Small intestine (tissue), 7 donors: ENCODE measurements at regions not wholly inside any gene's neighbourhood (a gene's known extent, or its start where the extent isn't known, plus 50 kb on each side); places are given as distances from the start of the nearest gene placed in this dataset.

Source experiments
- DNase-seq, 2 donors: peaks; one replicate each; pipeline versions ENCODE4 v3.0.0 to v3.0.0-alpha.2; 2013
- FAIRE-seq: peaks from 2 replicates; lab custom pipeline; 2012; peaks lifted over from hg19 to GRCh38; lab: Jason Lieb, UNC
- H3K27ac ChIP-seq, 3 donors: one replicate each; pipeline ENCODE4 v1.5.1; 2013; ENCODE audit warnings: low read length in 2 of 3, mild to moderate bottlenecking in 2 of 3, control low read depth in 1 of 3, inconsistent platforms in 1 of 3, low read depth in 1 of 3, moderate library complexity in 1 of 3
- H3K27me3 ChIP-seq, 3 donors: one replicate each; pipeline ENCODE4 v1.6.1; 2013; ENCODE audit warnings: low read length in 3 of 3, inconsistent platforms in 1 of 3; ENCODE audit not compliant: control insufficient read depth in 3 of 3, insufficient read depth in 3 of 3
- H3K36me3 ChIP-seq, 3 donors: one replicate each; pipeline ENCODE4 v1.6.1; 2013; ENCODE audit warnings: low read length in 3 of 3, inconsistent platforms in 1 of 3, low read depth in 1 of 3, mild to moderate bottlenecking in 1 of 3, moderate library complexity in 1 of 3; ENCODE audit not compliant: control insufficient read depth in 3 of 3, insufficient read depth in 2 of 3
- H3K4me1 ChIP-seq, 3 donors: one replicate each; pipeline ENCODE4 v1.6.1; 2013; ENCODE audit warnings: low read length in 2 of 3, inconsistent platforms in 1 of 3, low read depth in 1 of 3, mild to moderate bottlenecking in 1 of 3, moderate library complexity in 1 of 3; ENCODE audit not compliant: control insufficient read depth in 3 of 3, insufficient read depth in 2 of 3
- H3K4me3 ChIP-seq, 3 donors: one replicate each; pipeline ENCODE4 v1.5.1; 2013; ENCODE audit warnings: low read length in 3 of 3, control low read depth in 1 of 3, inconsistent platforms in 1 of 3, low read depth in 1 of 3, mild to moderate bottlenecking in 1 of 3, moderate library complexity in 1 of 3
- H3K9me3 ChIP-seq, 2 donors: one replicate each; pipeline ENCODE4 v1.6.1; 2013; ENCODE audit warnings: low read depth in 1 of 2, low read length in 1 of 2; ENCODE audit not compliant: control insufficient read depth in 2 of 2, insufficient read depth in 1 of 2
- WGBS, 3 donors: extraction: QIAGEN DNeasy Blood & Tissue Kit; methylation state at CpG; one replicate each; pipeline ENCODE4 v1.1.7; 2013; 5-methylcytosine and 5-hydroxymethylcytosine counted together
- donor health status: healthy with polysubstance abuse.
- donor health status: control.
- donor health status: control.
- donor health status: Bipolar disorder and iron deficiency.
- donor health status: healthy.

- FAIRE-seq, result no peak
- Histone ChIP-seq H3K27me3 (no peaks in the 10 kb centered on the region), H3K4me3 (no peak overlapping the region), H3K27ac (no peak overlapping the region), H3K36me3 (no peaks in the 10 kb centered on the region), H3K9me3 (no peaks in the 10 kb centered on the region), H3K4me1 (no peaks in the 10 kb centered on the region)
- WGBS, 3 donors, result 62 to 69% (median 66%) methylated on average over 6 of the region's 6 CpGs
- no peak for DNase-seq
Observed at GRCh38 chr15:29557171-29557570, 265.1 kb downstream of the TJP1 start.

GRCh38 chr15:29556380-29556779 lies 265.9 kb downstream of the TJP1 start:
- Histone ChIP-seq H3K4me1 (no peaks in the 10 kb centered on the region), H3K4me3 (no peak overlapping the region), H3K36me3 (no peaks in the 10 kb centered on the region), H3K27me3 (no peaks in the 10 kb centered on the region), H3K9me3 (no peaks in the 10 kb centered on the region), H3K27ac (no peak overlapping the region)
- WGBS, 3 donors, result 78 to 87% (median 81%) methylated on average over 4 of the region's 4 CpGs
- FAIRE-seq (no peak), DNase-seq (no peak)

GRCh38 chr15:29554531-29554930 lies 267.7 kb downstream of the TJP1 start:
- WGBS, 3 donors, result 45 to 56% (median 49%) methylated on average over 4 of the region's 4 CpGs
- no peak overlapping the region for H3K4me3 ChIP-seq
- FAIRE-seq (no peak), DNase-seq (no peak)
- no peaks in the 10 kb centered on the region for H3K4me1 ChIP-seq
- no peaks in the 10 kb centered on the region for H3K36me3 ChIP-seq
- H3K9me3 ChIP-seq, result no peaks in the 10 kb centered on the region
- H3K27me3 ChIP-seq, result no peaks in the 10 kb centered on the region
- no peak overlapping the region for H3K27ac ChIP-seq

GRCh38 chr15:29550834-29551465 lies 271.3 kb downstream of the TJP1 start:
- Histone ChIP-seq H3K27me3 (no peaks in the 10 kb centered on the region), H3K36me3 (no peaks in the 10 kb centered on the region), H3K27ac (no peak overlapping the region), H3K4me3 (no peak overlapping the region), H3K4me1 (no peaks in the 10 kb centered on the region), H3K9me3 (no peaks in the 10 kb centered on the region)
- FAIRE-seq, result no peak
- no peak for DNase-seq
- WGBS, 3 donors, result 76 to 81% (median 80%) methylated on average over 5 of the region's 5 CpGs

- Histone ChIP-seq H3K9me3 (no peaks in the 10 kb centered on the region), H3K27me3 (no peaks in the 10 kb centered on the region), H3K27ac (no peak overlapping the region), H3K36me3 (no peaks in the 10 kb centered on the region), H3K4me1 (no peaks in the 10 kb centered on the region), H3K4me3 (no peak overlapping the region)
- FAIRE-seq, result no peak
- no peak for DNase-seq
- 81 to 89% (median 81%) methylated on average over 2 of the region's 2 CpGs for WGBS, 3 donors
Observed at GRCh38 chr15:29548006-29548405, 274.3 kb downstream of the TJP1 start.

- Histone ChIP-seq H3K27me3 (no peaks in the 10 kb centered on the region), H3K4me3 (no peak overlapping the region), H3K27ac (no peak overlapping the region), H3K9me3 (no peaks in the 10 kb centered on the region), H3K4me1 (no peaks in the 10 kb centered on the region), H3K36me3 (no peaks in the 10 kb centered on the region)
- 60 to 67% (median 65%) methylated on average over 7 of the region's 7 CpGs for WGBS, 3 donors
- FAIRE-seq (no peak), DNase-seq (no peak)
Observed at GRCh38 chr15:29544513-29545128, 275.0 kb upstream of the NSMCE3 start.

GRCh38 chr15:29542994-29543393 lies 273.4 kb upstream of the NSMCE3 start:
- DNase-seq (no peak), FAIRE-seq (no peak)
- H3K27me3 ChIP-seq, result no peaks in the 10 kb centered on the region
- 74 to 84% (median 80%) methylated on average over 1 of the region's 1 CpG for WGBS, 3 donors
- no peak overlapping the region for H3K4me3 ChIP-seq
- no peaks in the 10 kb centered on the region for H3K9me3 ChIP-seq
- no peaks in the 10 kb centered on the region for H3K4me1 ChIP-seq
- no peak overlapping the region for H3K27ac ChIP-seq
- no peaks in the 10 kb centered on the region for H3K36me3 ChIP-seq

GRCh38 chr15:29541309-29541708 lies 271.7 kb upstream of the NSMCE3 start:
- no peak overlapping the region for H3K27ac ChIP-seq
- DNase-seq, result no peak
- no peaks in the 10 kb centered on the region for H3K36me3 ChIP-seq
- no peak overlapping the region for H3K4me3 ChIP-seq
- no peaks in the 10 kb centered on the region for H3K9me3 ChIP-seq
- FAIRE-seq, result no peak
- no peaks in the 10 kb centered on the region for H3K27me3 ChIP-seq
- WGBS, 3 donors, result 76 to 93% (median 88%) methylated on average over 7 of the region's 7 CpGs
- no peaks in the 10 kb centered on the region for H3K4me1 ChIP-seq

GRCh38 chr15:29540479-29540878 lies 270.9 kb upstream of the NSMCE3 start:
- no peak overlapping the region for H3K27ac ChIP-seq
- H3K36me3 ChIP-seq, result no peaks in the 10 kb centered on the region
- no peak for DNase-seq
- no peaks in the 10 kb centered on the region for H3K4me1 ChIP-seq
- 84 to 91% (median 88%) methylated on average over 5 of the region's 5 CpGs for WGBS, 3 donors
- no peaks in the 10 kb centered on the region for H3K27me3 ChIP-seq
- no peaks in the 10 kb centered on the region for H3K9me3 ChIP-seq
- no peak for FAIRE-seq
- H3K4me3 ChIP-seq, result no peak overlapping the region
